Immature natural killer cell (primary cell): ENCODE measurements at regions not wholly inside any gene's neighbourhood (a gene's known extent, or its start where the extent isn't known, plus 50 kb on each side); places are given as distances from the start of the nearest gene placed in this dataset.
"Not testable (repeated sequence)": the region's sequence is repeated elsewhere in the genome, so short reads cannot be mapped to it uniquely, and the experiment has no call there.

Experiments used
- DNase-seq, 3 donors: peaks; one replicate each; pipeline ENCODE4 v3.0.0; 2022; ENCODE audit warnings: mixed read lengths in 1 of 3
- H3K27ac Mint-ChIP-seq, 6 donors: one replicate each; pipeline ENCODE4 v1.8.0; 2020; ENCODE audit warnings: mixed read lengths in 6 of 6, mild to moderate bottlenecking in 5 of 6, inconsistent platforms in 4 of 6, moderate library complexity in 3 of 6
- H3K27me3 Mint-ChIP-seq, 3 donors: one replicate each; pipeline ENCODE4 v1.8.0; 2020 to 2021; ENCODE audit warnings: low read depth in 3 of 3, mild to moderate bottlenecking in 3 of 3, mixed read lengths in 3 of 3, moderate library complexity in 3 of 3, inconsistent platforms in 1 of 3
- H3K36me3 Mint-ChIP-seq, 3 donors: one replicate each; pipeline ENCODE4 v1.8.0; 2020; ENCODE audit warnings: mixed read lengths in 3 of 3, inconsistent platforms in 2 of 3, mild to moderate bottlenecking in 2 of 3
- H3K4me1 Mint-ChIP-seq, 2 donors: one replicate each; pipeline ENCODE4 v1.8.0; 2020; ENCODE audit warnings: inconsistent platforms in 2 of 2, mild to moderate bottlenecking in 2 of 2, mixed read lengths in 2 of 2, moderate library complexity in 1 of 2
- H3K4me3 Mint-ChIP-seq, 5 donors: one replicate each; pipeline ENCODE4 v1.8.0; 2020; ENCODE audit warnings: mild to moderate bottlenecking in 5 of 5, mixed read lengths in 5 of 5, inconsistent platforms in 3 of 5, moderate library complexity in 3 of 5
- H3K9me3 Mint-ChIP-seq, 6 donors: one replicate each; pipeline ENCODE4 v1.8.0; 2020; ENCODE audit warnings: mild to moderate bottlenecking in 6 of 6, mixed read lengths in 6 of 6, inconsistent platforms in 4 of 6, moderate library complexity in 3 of 6

GRCh38 chr2:175843625-175844024, 158.4 kb downstream of the LNPK start:
- Mint-ChIP-seq H3K4me1 (no peaks in the 10 kb centered on the region), H3K9me3 (peaks cover 0 to 3% (median 0%) of the 10 kb centered on the region in 6 donors), H3K4me3 (no peak overlapping the region), H3K36me3 (no peaks in the 10 kb centered on the region), H3K27me3 (peaks cover 3 to 5% (median 4%) of the 10 kb centered on the region in 3 donors), H3K27ac (no peak overlapping the region)
- no peak for DNase-seq

DNA sequence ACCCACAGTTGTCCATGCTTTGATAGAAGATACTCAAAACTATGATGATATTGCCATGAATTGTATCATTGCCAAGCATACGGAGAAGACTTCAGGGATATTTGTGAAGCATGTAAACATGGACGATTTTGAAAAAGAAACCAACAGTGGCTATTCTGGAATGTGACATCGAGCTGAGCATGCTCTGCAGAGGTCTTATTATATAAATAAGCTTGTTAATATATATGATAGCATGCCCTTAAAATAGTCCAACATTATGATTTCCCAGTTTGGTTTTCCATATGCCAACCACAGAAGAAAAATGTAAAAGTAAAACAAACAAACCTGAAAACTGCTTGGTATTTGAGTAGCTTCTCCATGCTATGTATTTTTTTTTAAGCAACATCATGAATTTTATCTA, 159.1 kb downstream of the LNPK start:
- DNase-seq = no peak
- H3K36me3 Mint-ChIP-seq = no peaks in the 10 kb centered on the region

GRCh38 chr2:175840765-175841164, 161.3 kb downstream of the LNPK start:
- H3K4me3 Mint-ChIP-seq, H3K4me1 Mint-ChIP-seq, H3K27ac Mint-ChIP-seq, H3K36me3 Mint-ChIP-seq, H3K9me3 Mint-ChIP-seq, DNase-seq, H3K27me3 Mint-ChIP-seq: not testable (repeated sequence)

More for the DNA sequence above, 159.1 kb downstream of the LNPK start:
- no peak overlapping the region for H3K27ac Mint-ChIP-seq
- no peaks in the 10 kb centered on the region for H3K4me1 Mint-ChIP-seq
- H3K27me3 Mint-ChIP-seq = peaks cover 3 to 6% (median 5%) of the 10 kb centered on the region in 3 donors
- peaks cover 0 to 3% (median 0%) of the 10 kb centered on the region in 6 donors for H3K9me3 Mint-ChIP-seq
- no peak overlapping the region for H3K4me3 Mint-ChIP-seq

DNA sequence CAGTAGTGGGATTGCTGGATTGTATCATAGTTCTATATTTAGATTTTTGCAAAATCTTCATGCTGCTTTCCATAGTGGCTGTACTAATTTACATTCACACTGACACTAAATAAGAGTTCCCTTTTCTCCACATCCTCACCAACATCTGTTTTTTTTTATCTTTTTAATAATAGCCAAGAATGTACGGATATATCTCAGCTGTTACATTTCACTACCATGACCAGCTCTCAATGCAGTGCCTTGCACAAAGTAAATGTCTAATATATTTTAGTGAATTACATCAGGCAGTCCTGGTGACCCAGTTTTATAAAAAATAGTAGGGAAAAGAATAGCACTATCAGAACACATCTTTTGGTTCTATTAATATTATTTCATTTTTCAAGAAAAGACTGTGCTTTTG, 161.8 kb downstream of the LNPK start:
- no peak for DNase-seq
- H3K36me3 Mint-ChIP-seq = no peaks in the 10 kb centered on the region
- peaks cover 0 to 3% (median 0%) of the 10 kb centered on the region in 6 donors for H3K9me3 Mint-ChIP-seq
- H3K4me1 Mint-ChIP-seq = no peaks in the 10 kb centered on the region
- no peak overlapping the region for H3K27ac Mint-ChIP-seq
- H3K27me3 Mint-ChIP-seq = peaks cover 0 to 8% (median 6%) of the 10 kb centered on the region in 3 donors
- no peak overlapping the region for H3K4me3 Mint-ChIP-seq

DNA sequence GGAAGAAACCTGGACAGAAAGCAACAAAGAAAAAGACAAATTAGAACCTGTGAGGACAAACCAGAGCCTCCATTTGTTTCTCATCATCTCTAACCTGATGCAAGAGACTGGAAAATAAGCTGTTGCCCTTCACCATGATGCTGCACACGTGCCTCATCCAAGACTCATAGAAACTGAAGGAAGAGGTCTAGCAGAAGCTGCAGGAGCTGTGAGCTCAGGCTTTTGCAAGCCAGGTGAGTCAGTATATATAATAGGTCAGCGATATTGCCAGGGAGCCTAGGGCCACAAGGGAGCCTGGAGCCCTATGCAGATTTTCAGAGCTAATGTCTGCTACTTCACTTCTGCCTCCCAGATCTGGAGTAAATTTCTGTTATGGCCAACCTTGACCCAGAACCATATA, 163.1 kb downstream of the LNPK start:
- Mint-ChIP-seq H3K27ac (no peak overlapping the region), H3K4me3 (no peak overlapping the region), H3K4me1 (no peaks in the 10 kb centered on the region), H3K27me3 (peaks cover 0 to 8% (median 3%) of the 10 kb centered on the region in 3 donors), H3K9me3 (peaks cover 0 to 3% (median 0%) of the 10 kb centered on the region in 6 donors), H3K36me3 (no peaks in the 10 kb centered on the region)
- no peak for DNase-seq

GRCh38 chr2:175837046-175837445, 165.0 kb downstream of the LNPK start:
- no peak overlapping the region for H3K27ac Mint-ChIP-seq
- H3K4me3 Mint-ChIP-seq = no peak overlapping the region
- DNase-seq = no peak
- H3K9me3 Mint-ChIP-seq = peaks cover 0 to 3% (median 0%) of the 10 kb centered on the region in 6 donors
- H3K4me1 Mint-ChIP-seq = no peaks in the 10 kb centered on the region
- no peaks in the 10 kb centered on the region for H3K36me3 Mint-ChIP-seq
- peaks cover 0 to 8% (median 3%) of the 10 kb centered on the region in 3 donors for H3K27me3 Mint-ChIP-seq

- peaks cover 0 to 6% (median 3%) of the 10 kb centered on the region in 3 donors for H3K27me3 Mint-ChIP-seq
- no peaks in the 10 kb centered on the region for H3K4me1 Mint-ChIP-seq
- H3K4me3 Mint-ChIP-seq = no peak overlapping the region
- no peaks in the 10 kb centered on the region for H3K36me3 Mint-ChIP-seq
- DNase-seq = no peak
- H3K9me3 Mint-ChIP-seq = peaks cover 0 to 3% (median 0%) of the 10 kb centered on the region in 6 donors
- no peak overlapping the region for H3K27ac Mint-ChIP-seq
Observed at GRCh38 chr2:175836361-175836760, 165.7 kb downstream of the LNPK start.

DNA sequence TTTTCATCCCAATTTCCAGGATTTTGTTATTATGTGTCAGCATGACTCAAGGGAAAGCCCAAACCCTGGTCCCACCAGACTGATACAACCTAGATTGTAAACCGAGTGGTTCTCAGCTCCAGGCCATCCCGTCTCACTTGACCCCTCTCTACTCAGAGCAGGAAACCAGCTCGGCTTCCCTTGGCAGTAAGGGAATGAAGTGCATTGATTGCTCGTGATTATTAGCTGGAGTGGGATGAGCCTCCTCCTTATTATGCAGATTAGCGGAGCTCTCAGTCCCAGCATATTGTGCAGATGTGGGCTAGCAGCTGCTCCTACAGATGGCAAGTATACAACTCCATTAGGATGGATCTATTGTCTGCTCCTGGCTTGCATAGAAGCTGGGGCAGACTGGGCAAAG, 167.6 kb downstream of the LNPK start:
- Mint-ChIP-seq H3K9me3 (peaks cover 0 to 2% (median 0%) of the 10 kb centered on the region in 6 donors), H3K36me3 (no peaks in the 10 kb centered on the region), H3K4me1 (no peaks in the 10 kb centered on the region), H3K4me3 (no peak overlapping the region), H3K27me3 (peaks cover 0 to 6% (median 4%) of the 10 kb centered on the region in 3 donors), H3K27ac (no peak overlapping the region)
- DNase-seq = no peak

DNA sequence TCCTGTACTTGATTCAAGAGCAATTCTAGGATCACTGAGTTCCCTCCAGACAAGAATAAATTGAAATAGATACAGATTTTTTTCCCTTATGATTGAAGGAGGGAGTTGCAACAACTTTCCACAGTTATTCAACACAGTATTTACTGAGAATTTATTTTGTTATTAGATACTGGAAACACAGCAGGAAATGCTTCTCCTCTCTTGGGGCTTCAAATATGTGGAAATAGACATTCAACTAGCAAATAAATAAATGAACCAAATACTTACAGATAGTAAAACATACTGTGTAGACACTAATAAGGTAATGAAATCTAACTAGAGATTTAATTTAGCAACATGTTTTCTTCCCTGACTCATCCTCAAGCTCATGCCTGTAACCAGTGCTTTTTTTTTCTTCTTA, 169.2 kb downstream of the LNPK start:
- H3K4me3 Mint-ChIP-seq = no peak overlapping the region
- H3K36me3 Mint-ChIP-seq = no peaks in the 10 kb centered on the region
- no peak for DNase-seq
- H3K4me1 Mint-ChIP-seq = no peaks in the 10 kb centered on the region
- peaks cover 0 to 5% (median 2%) of the 10 kb centered on the region in 3 donors for H3K27me3 Mint-ChIP-seq
- H3K27ac Mint-ChIP-seq = no peak overlapping the region
- H3K9me3 Mint-ChIP-seq = peaks cover 0 to 2% (median 0%) of the 10 kb centered on the region in 6 donors

- no peak for DNase-seq
- no peaks in the 10 kb centered on the region for H3K36me3 Mint-ChIP-seq
- no peaks in the 10 kb centered on the region for H3K9me3 Mint-ChIP-seq
- no peaks in the 10 kb centered on the region for H3K4me1 Mint-ChIP-seq
- no peak overlapping the region for H3K4me3 Mint-ChIP-seq
- no peak overlapping the region for H3K27ac Mint-ChIP-seq
- H3K27me3 Mint-ChIP-seq = peaks cover 0 to 3% (median 2%) of the 10 kb centered on the region in 3 donors
Observed at GRCh38 chr2:175829741-175830140, 172.3 kb downstream of the LNPK start.

GRCh38 chr2:175827856-175828255, 174.2 kb downstream of the LNPK start:
- no peaks in the 10 kb centered on the region for H3K9me3 Mint-ChIP-seq
- H3K4me1 Mint-ChIP-seq = no peaks in the 10 kb centered on the region
- no peak overlapping the region for H3K4me3 Mint-ChIP-seq
- H3K36me3 Mint-ChIP-seq = no peaks in the 10 kb centered on the region
- no peak overlapping the region for H3K27ac Mint-ChIP-seq
- no peak for DNase-seq
- peaks cover 2 to 3% (median 3%) of the 10 kb centered on the region in 3 donors for H3K27me3 Mint-ChIP-seq

GRCh38 chr2:175824243-175824642, 177.8 kb downstream of the LNPK start:
- H3K36me3 Mint-ChIP-seq = no peaks in the 10 kb centered on the region
- DNase-seq = no peak
- H3K27ac Mint-ChIP-seq = no peak overlapping the region
- H3K4me1 Mint-ChIP-seq = no peaks in the 10 kb centered on the region
- H3K4me3 Mint-ChIP-seq = no peak overlapping the region
- H3K27me3 Mint-ChIP-seq = peaks cover 0 to 4% (median 4%) of the 10 kb centered on the region in 3 donors
- peaks cover 0 to under 1% (median 0%) of the 10 kb centered on the region in 6 donors for H3K9me3 Mint-ChIP-seq

DNA sequence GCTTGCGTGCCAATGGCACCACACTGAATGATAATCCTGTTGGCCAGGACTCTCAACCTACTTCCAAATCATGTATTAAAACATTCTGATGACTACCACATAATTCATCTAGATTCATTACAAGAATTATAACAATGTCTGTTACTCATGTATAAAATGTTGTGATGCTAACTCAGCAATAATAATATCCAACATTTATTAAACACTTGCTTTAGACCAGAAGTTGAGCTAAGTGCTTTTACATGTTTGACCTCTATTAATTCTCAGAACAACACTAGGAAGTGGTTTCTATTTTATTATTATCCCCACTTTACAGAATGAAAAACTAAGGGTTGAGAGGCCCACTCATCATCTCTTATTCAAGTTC, 178.4 kb downstream of the LNPK start:
- H3K4me1 Mint-ChIP-seq = no peaks in the 10 kb centered on the region
- DNase-seq = no peak
- peaks cover 0 to 4% (median 4%) of the 10 kb centered on the region in 3 donors for H3K27me3 Mint-ChIP-seq
- no peaks in the 10 kb centered on the region for H3K36me3 Mint-ChIP-seq
- H3K9me3 Mint-ChIP-seq = peaks cover 0 to 3% (median 0%) of the 10 kb centered on the region in 6 donors
- H3K27ac Mint-ChIP-seq = no peak overlapping the region
- no peak overlapping the region for H3K4me3 Mint-ChIP-seq

DNA sequence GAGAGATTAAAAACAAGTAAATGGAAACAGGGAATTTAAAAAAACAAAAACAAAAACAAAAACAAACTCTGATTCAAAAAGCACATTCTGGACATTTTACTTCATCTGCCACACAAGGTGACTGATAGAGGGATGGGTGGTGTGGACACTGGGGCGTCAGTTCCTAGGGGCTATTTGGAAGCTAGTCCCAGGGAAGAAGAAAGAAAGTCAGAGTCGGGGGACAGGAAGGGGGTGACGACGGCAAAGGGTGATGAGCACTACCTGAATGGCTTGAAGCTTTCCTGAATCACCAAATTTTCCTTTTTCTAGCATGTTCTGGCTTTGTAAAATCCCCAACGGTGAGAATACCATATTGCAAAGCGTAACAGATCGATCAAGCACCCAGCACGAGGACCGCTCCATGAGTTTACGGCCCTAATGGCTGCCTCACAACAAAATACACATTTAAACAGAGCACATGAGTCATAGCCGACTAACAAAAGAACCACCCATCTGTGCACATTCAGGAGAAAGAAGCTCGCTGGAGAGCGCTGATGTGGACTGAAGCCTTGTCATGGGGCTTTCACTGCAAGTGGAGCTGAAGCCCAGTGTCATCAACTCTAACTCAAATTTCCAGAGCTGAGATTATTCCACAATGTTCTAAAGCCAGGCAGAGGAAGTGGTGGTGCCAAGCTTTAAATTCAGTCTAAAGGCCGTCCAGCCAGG, 178.9 kb downstream of the LNPK start:
- Mint-ChIP-seq H3K27ac (no peak overlapping the region), H3K4me1 (no peaks in the 10 kb centered on the region), H3K9me3 (peaks cover 0 to 3% (median 0%) of the 10 kb centered on the region in 6 donors), H3K36me3 (no peaks in the 10 kb centered on the region), H3K4me3 (no peak overlapping the region), H3K27me3 (peaks cover 0 to 4% (median 4%) of the 10 kb centered on the region in 3 donors)
- no peak for DNase-seq

DNA sequence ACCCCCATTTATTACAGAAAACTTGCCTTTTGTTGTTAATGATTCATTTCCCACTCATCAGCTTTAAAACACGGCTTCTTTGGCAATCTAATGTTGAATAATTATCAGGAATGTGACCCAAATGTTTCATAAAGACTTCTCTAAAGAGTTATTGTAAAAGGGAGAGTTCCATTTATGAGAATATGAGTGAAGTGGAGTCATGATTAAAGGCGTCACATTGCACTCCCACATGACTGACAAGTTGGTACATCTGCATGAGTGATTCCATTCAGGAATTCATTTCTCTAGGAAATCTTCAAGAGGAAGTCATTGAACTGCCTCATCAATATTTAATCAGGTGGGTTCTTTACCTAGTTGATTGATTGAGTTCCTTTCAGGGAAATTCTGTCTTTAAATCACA, 184.8 kb downstream of the LNPK start:
- Mint-ChIP-seq H3K4me1 (no peaks in the 10 kb centered on the region), H3K36me3 (no peaks in the 10 kb centered on the region), H3K9me3 (peaks cover 0 to 8% (median 2%) of the 10 kb centered on the region in 6 donors), H3K4me3 (no peak overlapping the region), H3K27ac (no peak overlapping the region), H3K27me3 (peaks cover 0 to 4% (median 4%) of the 10 kb centered on the region in 3 donors)
- no peak for DNase-seq
